ENCODE measurements at regions not wholly inside any gene's neighbourhood (a gene's known extent, or its start where the extent isn't known, plus 50 kb on each side); places are given as distances from the start of the nearest gene placed in this dataset.

- Histone ChIP-seq H3K4me3 (ENCODE audit: extremely low read depth in 1 of 4, insufficient read depth in 2 of 4, low read depth in 3 of 4, low read length in 4 of 4) (no peak overlapping the region), H2BK15ac (ENCODE audit: low read length) (no peak overlapping the region; the same call in 1 of the 2 replicates), H4K5ac (ENCODE audit: insufficient read length, low read depth, low read length) (no peak overlapping the region), H3K9ac (replicated peaks in 1 of 4; ENCODE audit: extremely low read depth in 1 of 4, low read depth in 3 of 4, low read length in 3 of 4) (no peak overlapping the region), H3K4ac (replicated peaks; ENCODE audit: insufficient read length, low read depth, low read length) (no peak overlapping the region), H3K4me2 (ENCODE audit: insufficient read depth in 1 of 2, low read depth in 2 of 2, low read length in 2 of 2) (no peak overlapping the region), H4K8ac (ENCODE audit: extremely low read depth, insufficient read depth, low read length) (no peak overlapping the region), H3K79me1 (ENCODE audit: low read depth, low read length) (no peaks in the 10 kb centered on the region), H2BK12ac (ENCODE audit: low read depth, low read length) (no peak overlapping the region), H2AFZ (ENCODE audit: low read length) (no peak overlapping the region), H3K36me3 (ENCODE audit: control insufficient read depth in 2 of 4, insufficient read depth in 4 of 4, low read length in 3 of 4) (no peaks in the 10 kb centered on the region), H2BK5ac (ENCODE audit: low read depth, low read length) (no peak overlapping the region), H2BK20ac (ENCODE audit: low read length) (no peak overlapping the region), H4K20me1 (replicated peaks in 1 of 2; ENCODE audit: control insufficient read depth in 1 of 2, insufficient read depth in 2 of 2, low read length in 2 of 2) (no peaks in the 10 kb centered on the region), H3K56ac (replicated peaks; ENCODE audit: insufficient read length, low read depth, low read length) (no peak overlapping the region), H3K4me1 (replicated peaks in 1 of 4; ENCODE audit: control insufficient read depth in 3 of 4, insufficient read depth in 4 of 4, low read length in 3 of 4) (no peaks in the 10 kb centered on the region; a peak in 2 of 7 replicates), H3K27ac (ENCODE audit: low read depth, low read length) (no peak overlapping the region), H2AK5ac (ENCODE audit: low read depth, low read length) (no peak overlapping the region), H3K18ac (ENCODE audit: extremely low read depth, low read length) (no peak overlapping the region), H3K9me3 (ENCODE audit: insufficient read depth in 2 of 2, low read depth in 1 of 2, low read length in 1 of 2) (no peaks in the 10 kb centered on the region), H3K27me3 (replicated peaks in 1 of 4; ENCODE audit: control insufficient read depth in 3 of 4, extremely low read depth in 1 of 4, insufficient read depth in 3 of 4, low read length in 3 of 4) (no peaks in the 10 kb centered on the region), H4K91ac (replicated peaks; ENCODE audit: insufficient read length, low read length) (no peak overlapping the region), H3K79me2 (ENCODE audit: control insufficient read depth in 1 of 2, insufficient read depth in 2 of 2, low read length in 2 of 2) (no peaks in the 10 kb centered on the region), H3K14ac (ENCODE audit: insufficient read length) (no peak overlapping the region), H3K23ac (ENCODE audit: insufficient read length) (no peak overlapping the region), H2BK120ac (replicated peaks; ENCODE audit: low read depth, low read length) (no peak overlapping the region), H3K23me2 (ENCODE audit: low read depth, low read length) (no peaks in the 10 kb centered on the region)
- POLR2A ChIA-PET (ENCODE audit: partially characterized antibody) = no interaction called here
- FAIRE-seq (no peak), DNase-seq (ENCODE audit: low read depth in 1 of 2, low spot score in 2 of 2) (no peak)
- CTCF ChIA-PET (ENCODE audit: partially characterized antibody) = interaction anchor here (0.9 to 1.8 kb wide), 5 partner anchors 11 to 139 kb away, joined by 3 to 6 read pairs (median 4); no protein-coding TSS in a partner anchor
- TF ChIP-seq SUZ12 (IDR thresholded peaks at IDR 0.05; ENCODE audit: low read length) (no peak), RBBP5 (IDR thresholded peaks at IDR 0.05; ENCODE audit: borderline replicate concordance, low read depth, low read length) (no peak), USF2 (IDR thresholded peaks at IDR 0.05; ENCODE audit: low read length) (no peak)
Observed at GRCh38 chr12:72144553-72144952, 127.6 kb upstream of the TRHDE start.

All from H1 (cell line).